ENCODE measurements at regions not wholly inside any gene's neighbourhood (a gene's known extent, or its start where the extent isn't known, plus 50 kb on each side); places are given as distances from the start of the nearest gene placed in this dataset.

DNA sequence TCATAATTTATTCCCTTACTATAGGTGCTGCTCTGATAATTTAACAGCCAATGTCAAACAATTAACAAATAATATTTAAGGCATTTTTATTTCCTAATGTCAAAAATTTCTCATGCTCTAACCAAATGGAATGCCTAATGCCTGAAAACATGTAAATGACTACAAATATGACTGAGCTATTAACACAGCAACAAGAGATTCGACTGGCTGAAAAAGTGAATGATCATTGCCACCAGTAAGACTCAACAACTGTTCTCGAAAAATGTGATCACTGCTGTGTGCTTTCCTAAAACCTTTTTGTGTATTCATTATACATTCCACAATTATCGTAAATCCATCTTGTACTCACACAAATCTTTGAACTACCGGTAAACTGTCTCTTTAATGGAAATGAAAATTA is 118.7 kb downstream of the NPY start:
- TF ChIP-seq, protein P1, sequence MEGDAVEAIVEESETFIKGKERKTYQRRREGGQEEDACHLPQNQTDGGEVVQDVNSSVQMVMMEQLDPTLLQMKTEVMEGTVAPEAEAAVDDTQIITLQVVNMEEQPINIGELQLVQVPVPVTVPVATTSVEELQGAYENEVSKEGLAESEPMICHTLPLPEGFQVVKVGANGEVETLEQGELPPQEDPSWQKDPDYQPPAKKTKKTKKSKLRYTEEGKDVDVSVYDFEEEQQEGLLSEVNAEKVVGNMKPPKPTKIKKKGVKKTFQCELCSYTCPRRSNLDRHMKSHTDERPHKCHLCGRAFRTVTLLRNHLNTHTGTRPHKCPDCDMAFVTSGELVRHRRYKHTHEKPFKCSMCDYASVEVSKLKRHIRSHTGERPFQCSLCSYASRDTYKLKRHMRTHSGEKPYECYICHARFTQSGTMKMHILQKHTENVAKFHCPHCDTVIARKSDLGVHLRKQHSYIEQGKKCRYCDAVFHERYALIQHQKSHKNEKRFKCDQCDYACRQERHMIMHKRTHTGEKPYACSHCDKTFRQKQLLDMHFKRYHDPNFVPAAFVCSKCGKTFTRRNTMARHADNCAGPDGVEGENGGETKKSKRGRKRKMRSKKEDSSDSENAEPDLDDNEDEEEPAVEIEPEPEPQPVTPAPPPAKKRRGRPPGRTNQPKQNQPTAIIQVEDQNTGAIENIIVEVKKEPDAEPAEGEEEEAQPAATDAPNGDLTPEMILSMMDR (IDR thresholded peaks at IDR 0.05; ENCODE audit: poor library complexity, severe bottlenecking): no peak
- no peaks in the 10 kb centered on the region for H3K9me3 ChIP-seq (ENCODE audit: severe bottlenecking)
- ATAC-seq (ENCODE audit: low read depth): no peak
- H3K36me3 ChIP-seq (ENCODE audit: low read depth): no peaks in the 10 kb centered on the region
- no peaks in the 10 kb centered on the region for H3K27me3 ChIP-seq (ENCODE audit: insufficient read depth, poor library complexity, severe bottlenecking)
- DNase-seq (ENCODE audit: low spot score): no peak
- no peak overlapping the region for H3K4me3 ChIP-seq (ENCODE audit: severe bottlenecking)
- no peak overlapping the region for H3K27ac ChIP-seq (ENCODE audit: poor library complexity, severe bottlenecking)
- no peaks in the 10 kb centered on the region for H3K4me1 ChIP-seq (ENCODE audit: insufficient read depth, poor library complexity, severe bottlenecking)

DNA sequence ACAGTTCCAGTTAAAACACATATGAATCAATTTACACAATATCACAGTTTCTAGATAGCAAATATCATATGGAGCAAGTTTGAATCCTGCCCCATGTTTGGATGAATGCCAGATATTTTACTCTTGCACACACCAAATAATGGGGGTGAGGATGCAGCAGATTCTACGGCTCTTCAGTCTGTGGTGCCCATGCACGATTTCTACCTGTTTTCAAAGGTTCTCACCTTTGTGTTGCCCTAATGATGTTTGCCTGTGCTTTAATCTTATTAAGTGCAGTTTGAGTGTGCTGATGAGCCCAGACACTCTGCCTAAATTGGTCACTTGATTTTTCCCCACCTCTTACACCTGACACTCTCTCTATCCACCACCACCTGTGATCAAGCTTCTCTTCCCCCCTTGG is 119.6 kb downstream of the NPY start:
- DNase-seq (ENCODE audit: low spot score) (no peak), ATAC-seq (ENCODE audit: low read depth) (no peak)
- Histone ChIP-seq H3K4me3 (ENCODE audit: severe bottlenecking) (no peak overlapping the region), H3K27ac (ENCODE audit: poor library complexity, severe bottlenecking) (no peak overlapping the region), H3K36me3 (ENCODE audit: low read depth) (no peaks in the 10 kb centered on the region), H3K27me3 (ENCODE audit: insufficient read depth, poor library complexity, severe bottlenecking) (no peaks in the 10 kb centered on the region), H3K4me1 (ENCODE audit: insufficient read depth, poor library complexity, severe bottlenecking) (no peaks in the 10 kb centered on the region), H3K9me3 (ENCODE audit: severe bottlenecking) (no peaks in the 10 kb centered on the region)
- TF ChIP-seq, protein P1 (IDR thresholded peaks at IDR 0.05; ENCODE audit: poor library complexity, severe bottlenecking): no peak

DNA sequence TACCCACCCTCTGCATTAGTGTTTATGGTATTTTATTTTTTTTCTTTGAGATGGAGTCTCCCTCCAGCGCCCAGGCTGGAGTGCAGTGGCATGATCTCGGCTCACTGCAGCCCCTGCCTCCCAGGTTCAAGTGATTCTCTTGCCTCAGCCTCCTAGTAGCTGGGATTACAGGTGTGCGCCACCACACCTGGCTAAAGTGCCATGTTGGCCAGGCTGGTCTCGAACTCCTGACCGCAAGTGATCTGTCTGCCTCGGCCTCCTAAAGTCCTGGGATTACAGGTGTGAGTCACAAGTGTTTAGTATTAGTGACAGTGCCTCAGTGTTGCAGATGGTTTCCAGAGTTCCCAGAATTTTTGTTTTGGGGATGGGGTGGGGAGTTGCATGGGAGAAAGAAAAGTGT is 120.3 kb downstream of the NPY start:
- no peaks in the 10 kb centered on the region for H3K4me1 ChIP-seq (ENCODE audit: insufficient read depth, poor library complexity, severe bottlenecking)
- no peak for ATAC-seq (ENCODE audit: low read depth)
- no peak for DNase-seq (ENCODE audit: low spot score)
- no peaks in the 10 kb centered on the region for H3K9me3 ChIP-seq (ENCODE audit: severe bottlenecking)
- H3K27me3 ChIP-seq (ENCODE audit: insufficient read depth, poor library complexity, severe bottlenecking): no peaks in the 10 kb centered on the region
- TF ChIP-seq, protein P1 (IDR thresholded peaks at IDR 0.05; ENCODE audit: poor library complexity, severe bottlenecking): no peak
- no peaks in the 10 kb centered on the region for H3K36me3 ChIP-seq (ENCODE audit: low read depth)
- H3K4me3 ChIP-seq (ENCODE audit: severe bottlenecking): no peak overlapping the region
- no peak overlapping the region for H3K27ac ChIP-seq (ENCODE audit: poor library complexity, severe bottlenecking)

DNA sequence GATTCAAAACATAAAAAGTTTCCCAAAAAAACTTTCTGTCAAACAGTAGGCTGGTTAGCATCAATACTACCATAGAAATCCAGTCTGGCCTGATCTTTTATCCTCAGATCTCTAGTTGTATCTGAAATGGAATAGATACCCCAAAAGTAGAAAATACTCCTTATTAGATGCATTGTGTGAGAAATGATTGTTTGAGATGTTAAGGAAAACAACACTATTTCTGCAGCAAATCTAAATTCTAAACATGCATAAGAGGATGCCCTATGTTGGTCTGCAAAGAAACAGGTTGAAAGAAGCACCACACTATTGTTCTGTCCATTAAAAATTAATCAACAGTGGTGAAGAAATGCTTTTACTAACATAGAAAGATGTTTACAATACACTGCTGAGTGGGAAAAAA is 121.0 kb downstream of the NPY start:
- no peaks in the 10 kb centered on the region for H3K4me1 ChIP-seq (ENCODE audit: insufficient read depth, poor library complexity, severe bottlenecking)
- no peak overlapping the region for H3K27ac ChIP-seq (ENCODE audit: poor library complexity, severe bottlenecking)
- ATAC-seq (ENCODE audit: low read depth) (no peak), DNase-seq (ENCODE audit: low spot score) (no peak)
- H3K9me3 ChIP-seq (ENCODE audit: severe bottlenecking): no peaks in the 10 kb centered on the region
- H3K36me3 ChIP-seq (ENCODE audit: low read depth): no peaks in the 10 kb centered on the region
- TF ChIP-seq, protein P1 (IDR thresholded peaks at IDR 0.05; ENCODE audit: poor library complexity, severe bottlenecking): no peak
- H3K4me3 ChIP-seq (ENCODE audit: severe bottlenecking): no peak overlapping the region
- H3K27me3 ChIP-seq (ENCODE audit: insufficient read depth, poor library complexity, severe bottlenecking): no peaks in the 10 kb centered on the region

DNA sequence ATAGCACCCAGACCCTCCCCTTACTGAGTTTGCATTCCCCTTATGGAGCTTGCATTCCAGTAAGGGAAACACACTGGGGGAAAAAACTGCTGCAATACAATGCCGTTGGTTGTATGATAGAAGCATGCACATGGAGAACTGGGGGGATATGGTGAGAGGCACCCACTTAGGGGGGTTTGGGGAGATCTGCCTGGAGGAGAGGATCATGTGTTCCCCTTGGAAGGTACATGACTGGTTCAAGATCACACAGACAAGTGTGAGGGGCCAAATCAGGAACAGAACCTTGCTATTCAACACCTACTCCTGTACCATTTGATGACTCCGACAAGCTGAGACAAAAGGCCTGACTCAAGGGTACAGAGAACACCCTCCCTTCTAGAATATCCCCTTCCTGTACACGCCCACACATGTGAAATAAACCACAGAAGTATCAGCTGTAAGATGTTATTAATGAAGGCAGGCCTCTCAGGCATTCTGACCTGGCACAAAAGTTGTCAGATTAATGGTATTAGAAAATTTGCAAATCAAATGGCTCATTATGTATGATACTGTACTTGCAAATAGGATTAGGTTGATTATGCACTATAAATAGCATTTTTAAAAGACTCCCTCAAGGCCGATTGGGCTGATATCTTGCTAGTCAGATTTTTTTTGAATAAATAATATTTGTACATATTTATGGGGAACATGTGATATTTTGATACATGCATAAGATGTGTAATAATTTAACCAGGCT is 122.2 kb downstream of the NPY start:
- TF ChIP-seq, protein P1 (IDR thresholded peaks at IDR 0.05; ENCODE audit: poor library complexity, severe bottlenecking): no peak
- Histone ChIP-seq H3K27ac (ENCODE audit: poor library complexity, severe bottlenecking) (no peak overlapping the region), H3K36me3 (ENCODE audit: low read depth) (no peaks in the 10 kb centered on the region), H3K4me3 (ENCODE audit: severe bottlenecking) (no peak overlapping the region), H3K9me3 (ENCODE audit: severe bottlenecking) (no peaks in the 10 kb centered on the region), H3K27me3 (ENCODE audit: insufficient read depth, poor library complexity, severe bottlenecking) (no peaks in the 10 kb centered on the region), H3K4me1 (ENCODE audit: insufficient read depth, poor library complexity, severe bottlenecking) (no peaks in the 10 kb centered on the region)
- ATAC-seq (ENCODE audit: low read depth) (peak; percentile 94), DNase-seq (ENCODE audit: low spot score) (no peak)

All from RWPE2 (cell line).